ENCODE measurements at regions not wholly inside any gene's neighbourhood (a gene's known extent, or its start where the extent isn't known, plus 50 kb on each side); places are given as distances from the start of the nearest gene placed in this dataset.

DNA sequence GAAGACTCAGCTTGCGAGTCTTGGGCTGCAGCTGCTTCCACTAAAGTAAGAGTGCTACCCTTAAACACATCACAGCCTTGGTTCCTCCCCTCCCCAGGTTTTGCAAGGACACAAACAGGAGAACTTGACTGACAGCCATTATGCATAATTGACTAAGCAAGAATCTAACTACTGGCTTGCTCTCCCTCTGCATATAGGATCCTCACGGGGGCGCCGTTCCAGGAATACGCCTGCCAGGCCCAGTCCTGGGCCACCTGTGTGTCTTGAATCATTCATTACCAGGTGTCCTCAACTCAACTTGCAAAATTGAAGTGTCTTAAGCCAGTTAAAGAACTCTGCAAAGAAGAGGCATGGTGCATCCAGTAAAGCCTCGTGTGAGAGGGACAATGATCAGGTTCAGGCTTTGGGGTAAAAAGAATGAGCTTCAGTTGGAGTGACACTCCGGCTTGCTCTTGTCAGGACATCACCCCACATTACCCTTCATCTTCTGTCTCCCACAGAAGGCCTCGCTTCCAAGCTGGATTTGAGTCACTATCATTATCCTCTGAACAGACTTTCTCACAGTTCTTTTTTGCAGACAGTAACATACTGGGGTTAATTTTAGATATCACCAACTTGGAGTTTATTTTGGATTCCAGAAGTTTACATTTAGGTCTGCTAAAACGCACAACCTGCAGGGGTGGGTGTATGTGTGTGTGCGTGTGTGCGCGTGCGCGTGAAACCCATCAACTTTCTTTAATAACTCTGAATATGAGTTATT lies 273.5 kb upstream of the HS3ST1 start:
- TF ChIP-seq, protein P1, sequence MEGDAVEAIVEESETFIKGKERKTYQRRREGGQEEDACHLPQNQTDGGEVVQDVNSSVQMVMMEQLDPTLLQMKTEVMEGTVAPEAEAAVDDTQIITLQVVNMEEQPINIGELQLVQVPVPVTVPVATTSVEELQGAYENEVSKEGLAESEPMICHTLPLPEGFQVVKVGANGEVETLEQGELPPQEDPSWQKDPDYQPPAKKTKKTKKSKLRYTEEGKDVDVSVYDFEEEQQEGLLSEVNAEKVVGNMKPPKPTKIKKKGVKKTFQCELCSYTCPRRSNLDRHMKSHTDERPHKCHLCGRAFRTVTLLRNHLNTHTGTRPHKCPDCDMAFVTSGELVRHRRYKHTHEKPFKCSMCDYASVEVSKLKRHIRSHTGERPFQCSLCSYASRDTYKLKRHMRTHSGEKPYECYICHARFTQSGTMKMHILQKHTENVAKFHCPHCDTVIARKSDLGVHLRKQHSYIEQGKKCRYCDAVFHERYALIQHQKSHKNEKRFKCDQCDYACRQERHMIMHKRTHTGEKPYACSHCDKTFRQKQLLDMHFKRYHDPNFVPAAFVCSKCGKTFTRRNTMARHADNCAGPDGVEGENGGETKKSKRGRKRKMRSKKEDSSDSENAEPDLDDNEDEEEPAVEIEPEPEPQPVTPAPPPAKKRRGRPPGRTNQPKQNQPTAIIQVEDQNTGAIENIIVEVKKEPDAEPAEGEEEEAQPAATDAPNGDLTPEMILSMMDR (conservative IDR thresholded peaks at IDR 0.05; ENCODE audit: low read depth, low read length) = no peak
- no peak for DNase-seq (ENCODE audit: low read depth)
- no peak overlapping the region for H3K4me3 ChIP-seq (ENCODE audit: low read depth, low read length)

GRCh38 chr4:11700751-11701226 lies 272.1 kb upstream of the HS3ST1 start:
- TF ChIP-seq, protein P1 (conservative IDR thresholded peaks at IDR 0.05; ENCODE audit: low read depth, low read length) = no peak
- no peak overlapping the region for H3K4me3 ChIP-seq (ENCODE audit: low read depth, low read length)
- peak; percentile 23 for DNase-seq (ENCODE audit: low read depth)

DNA sequence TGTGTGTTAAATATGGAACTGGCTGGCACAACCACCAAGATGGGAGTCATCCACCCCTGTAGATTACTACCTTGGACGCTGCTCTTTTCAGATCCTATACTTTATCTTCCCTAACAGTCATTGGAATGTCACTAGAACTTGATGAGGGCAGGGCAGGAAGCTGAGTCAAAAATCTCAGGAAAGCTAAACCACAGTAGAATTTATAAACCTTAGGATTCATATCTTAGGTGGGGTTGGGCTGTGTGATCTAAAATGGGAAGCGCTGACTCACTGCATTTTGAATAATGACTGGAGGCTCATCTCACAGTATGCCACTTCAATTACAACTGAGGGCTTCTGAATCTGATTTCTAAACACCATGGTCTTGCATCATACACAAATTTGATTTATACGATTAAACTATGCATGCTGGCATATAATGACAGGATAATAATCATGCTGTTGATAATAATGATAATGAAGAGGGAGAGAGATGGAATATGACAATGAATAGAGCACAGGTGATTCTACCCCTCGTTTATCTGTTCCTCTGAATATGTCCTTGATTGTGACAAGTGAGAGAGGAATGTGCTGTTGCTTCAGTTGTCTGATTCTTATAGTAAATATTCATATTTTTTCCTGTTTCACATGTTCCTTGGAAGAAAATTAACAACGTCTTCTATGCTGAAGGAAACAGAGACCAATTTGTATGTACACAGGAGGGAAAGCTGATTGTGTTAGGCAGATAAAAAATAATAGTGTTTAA lies 270.3 kb upstream of the HS3ST1 start:
- DNase-seq (ENCODE audit: low read depth) = peak; percentile 25
- TF ChIP-seq, protein P1 (conservative IDR thresholded peaks at IDR 0.05; ENCODE audit: low read depth, low read length) = no peak
- H3K4me3 ChIP-seq (ENCODE audit: low read depth, low read length) = no peak overlapping the region

- DNase-seq (ENCODE audit: low read depth) = no peak
Measured at GRCh38 chr4:11698033-11698432, 269.3 kb upstream of the HS3ST1 start.

DNA sequence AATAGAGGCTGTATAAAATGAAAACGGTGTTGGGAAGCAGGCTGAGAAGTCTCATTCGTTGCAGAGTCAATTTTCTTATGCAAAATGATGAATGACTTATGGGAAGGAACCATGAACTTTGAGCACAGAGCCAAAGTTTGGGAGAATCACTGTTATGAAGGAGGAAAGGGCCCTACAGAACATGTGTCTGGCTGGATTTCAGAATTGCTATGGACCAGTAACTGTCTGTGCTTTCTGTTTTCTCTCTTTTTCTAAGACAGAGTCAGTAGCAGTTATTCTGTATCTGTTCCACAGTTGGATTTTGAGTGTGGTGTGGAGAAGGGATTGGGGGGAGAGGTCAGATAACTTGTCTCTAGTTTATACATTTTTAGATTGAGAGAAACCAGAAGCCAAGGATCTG lies 265.0 kb upstream of the HS3ST1 start:
- H3K4me3 ChIP-seq (ENCODE audit: low read depth, low read length) = no peak overlapping the region
- TF ChIP-seq, protein P1 (conservative IDR thresholded peaks at IDR 0.05; ENCODE audit: low read depth, low read length) = no peak
- no peak for DNase-seq (ENCODE audit: low read depth)

More at GRCh38 chr4:11698033-11698432, 269.3 kb upstream of the HS3ST1 start:
- no peak overlapping the region for H3K4me3 ChIP-seq (ENCODE audit: low read depth, low read length)
- TF ChIP-seq, protein P1 (conservative IDR thresholded peaks at IDR 0.05; ENCODE audit: low read depth, low read length) = no peak

DNA sequence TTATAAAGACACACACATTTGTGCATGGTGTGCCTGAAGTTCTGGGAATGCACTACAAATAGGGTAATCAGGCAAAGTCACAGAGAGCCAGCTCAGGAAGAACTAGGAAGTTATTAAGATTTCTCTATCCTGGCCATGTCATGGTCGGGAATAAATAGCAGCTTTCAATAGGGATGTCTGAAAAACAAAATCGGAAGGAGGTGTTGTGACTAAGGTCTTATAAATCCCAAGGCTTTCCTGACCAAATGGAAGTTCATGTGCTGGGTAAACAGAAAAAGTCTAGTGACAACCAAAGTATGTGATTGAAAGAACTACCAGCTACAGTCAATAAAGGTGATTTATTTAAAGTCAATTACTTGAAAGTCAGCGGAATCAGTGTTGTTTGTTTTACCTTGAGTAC lies 262.5 kb upstream of the HS3ST1 start:
- DNase-seq (ENCODE audit: low read depth) = no peak
- no peak overlapping the region for H3K4me3 ChIP-seq (ENCODE audit: low read depth, low read length)
- TF ChIP-seq, protein P1 (conservative IDR thresholded peaks at IDR 0.05; ENCODE audit: low read depth, low read length) = no peak
